Activated CD4-positive, alpha-beta T cell treated with anti-CD3 and anti-CD28 coated beads, Interleukin-10, Interleukin-2, amounts not matched to agents 100 ng/mL and 50 ng/mL, durations not matched to agents 16 hours and 8 hours (primary cell): ENCODE measurements at regions not wholly inside any gene's neighbourhood (a gene's known extent, or its start where the extent isn't known, plus 50 kb on each side); places are given as distances from the start of the nearest gene placed in this dataset.

Source experiments
- DNase-seq: peaks from one replicate; pipeline ENCODE4 v3.0.0-alpha.2; 2020

- no peak for DNase-seq
Observed at GRCh38 chr18:75790111-75790510, 362.6 kb upstream of the SMIM21 start.

- DNase-seq: no peak
Observed at GRCh38 chr18:75785834-75786233, 358.3 kb upstream of the SMIM21 start.

GRCh38 chr18:75785206-75785605 is 357.7 kb upstream of the SMIM21 start:
- no peak for DNase-seq

- no peak for DNase-seq
Observed at GRCh38 chr18:75784390-75784789, 356.9 kb upstream of the SMIM21 start.

- no peak for DNase-seq
Observed at GRCh38 chr18:75783566-75784281, 356.2 kb upstream of the SMIM21 start.

GRCh38 chr18:75782826-75783225 is 355.3 kb upstream of the SMIM21 start:
- DNase-seq: no peak

- no peak for DNase-seq
Observed at GRCh38 chr18:75782204-75782603, 354.7 kb upstream of the SMIM21 start.

- no peak for DNase-seq
Observed at GRCh38 chr18:75779910-75780309, 352.4 kb upstream of the SMIM21 start.

GRCh38 chr18:75779450-75779849 is 351.9 kb upstream of the SMIM21 start:
- DNase-seq: no peak

GRCh38 chr18:75777630-75778029 is 350.1 kb upstream of the SMIM21 start:
- no peak for DNase-seq

- DNase-seq: no peak
Observed at GRCh38 chr18:75775121-75775520, 347.6 kb upstream of the SMIM21 start.

- DNase-seq: no peak
Observed at GRCh38 chr18:75773618-75774017, 346.1 kb upstream of the SMIM21 start.

- no peak for DNase-seq
Observed at GRCh38 chr18:75762758-75763157, 335.3 kb upstream of the SMIM21 start.

- no peak for DNase-seq
Observed at GRCh38 chr18:75760208-75760607, 332.7 kb upstream of the SMIM21 start.

- no peak for DNase-seq
Observed at GRCh38 chr18:75757951-75758350, 330.4 kb upstream of the SMIM21 start.

GRCh38 chr18:75754433-75754832 is 326.9 kb upstream of the SMIM21 start:
- DNase-seq: no peak

- no peak for DNase-seq
Observed at GRCh38 chr18:75753753-75754152, 326.2 kb upstream of the SMIM21 start.

GRCh38 chr18:75752740-75753263 is 325.3 kb upstream of the SMIM21 start:
- no peak for DNase-seq

GRCh38 chr18:75745147-75745546 is 317.6 kb upstream of the SMIM21 start:
- DNase-seq: no peak

GRCh38 chr18:75742516-75742915 is 315.0 kb upstream of the SMIM21 start:
- no peak for DNase-seq

GRCh38 chr18:75739682-75740081 is 312.2 kb upstream of the SMIM21 start:
- DNase-seq: no peak

GRCh38 chr18:75735291-75735690 is 307.8 kb upstream of the SMIM21 start:
- no peak for DNase-seq

GRCh38 chr18:75730249-75730648 is 302.7 kb upstream of the SMIM21 start:
- DNase-seq: no peak

GRCh38 chr18:75728621-75729020 is 301.1 kb upstream of the SMIM21 start:
- DNase-seq: no peak

GRCh38 chr18:75727456-75727855 is 300.0 kb upstream of the SMIM21 start:
- DNase-seq: peak; percentile 20
